Loucy (cell line): ENCODE measurements at regions not wholly inside any gene's neighbourhood (a gene's known extent, or its start where the extent isn't known, plus 50 kb on each side); places are given as distances from the start of the nearest gene placed in this dataset.

Source experiments
- H2AFZ ChIP-seq: fragments of 200-600 bp; sonication (generic); 2 replicates; pipeline ENCODE4 v1.6.0; 2016; ENCODE audit warnings: antibody characterized with exemption, mild to moderate bottlenecking, low read length, moderate library complexity
- H3F3A ChIP-seq: fragments of 200-600 bp; 2 replicates; pipeline ENCODE4 v1.6.0; 2016; ENCODE audit warnings: antibody characterized with exemption, low read depth, mild to moderate bottlenecking
- H3K27me3 ChIP-seq: fragments of 200-600 bp; sonication (generic); 2 replicates; pipeline ENCODE4 v1.6.1; 2014; ENCODE audit warnings: low read length, mild to moderate bottlenecking; ENCODE audit not compliant: insufficient read depth, poor library complexity, severe bottlenecking
- H3K36me3 ChIP-seq: fragments of 200-600 bp; sonication (generic); 2 replicates; pipeline ENCODE4 v1.6.1; 2016; ENCODE audit warnings: low read length; ENCODE audit not compliant: insufficient read depth
- H3K4me1 ChIP-seq: fragments of 200-600 bp; sonication (generic); 2 replicates; pipeline ENCODE4 v1.5.1; 2014; ENCODE audit warnings: low read length, mild to moderate bottlenecking; ENCODE audit not compliant: insufficient read depth, poor library complexity, severe bottlenecking
- H3K4me2 ChIP-seq: fragments of 200-600 bp; sonication (generic); 2 replicates; pipeline ENCODE4 v1.6.0; 2014; ENCODE audit warnings: antibody characterized with exemption, low read length, low read depth, mild to moderate bottlenecking; ENCODE audit not compliant: poor library complexity, severe bottlenecking
- H3K4me3 ChIP-seq: fragments of 200-600 bp; sonication (generic); 2 replicates; pipeline ENCODE4 v1.5.1; 2014; ENCODE audit warnings: low read length, mild to moderate bottlenecking, mixed read lengths; ENCODE audit not compliant: poor library complexity, severe bottlenecking
- H3K79me2 ChIP-seq: fragments of 200-600 bp; sonication (generic); 2 replicates; pipeline ENCODE4 v1.6.1; 2014; ENCODE audit warnings: low read length; ENCODE audit not compliant: insufficient read depth
- H3K9ac ChIP-seq: fragments of 200-600 bp; sonication (generic); 2 replicates; pipeline ENCODE4 v1.6.0; 2014; ENCODE audit warnings: mild to moderate bottlenecking, low read depth, low read length, moderate library complexity; ENCODE audit not compliant: poor library complexity, severe bottlenecking
- H3K9me2 ChIP-seq: fragments of 200-600 bp; sonication (generic); replicated peaks from 2 replicates; pipeline ENCODE4 v1.6.1; 2016; ENCODE audit warnings: low read depth, low read length, mixed read lengths
- H3K9me3 ChIP-seq: fragments of 200-600 bp; sonication (generic); 2 replicates; pipeline ENCODE4 v1.6.1; 2014; ENCODE audit warnings: mild to moderate bottlenecking, antibody characterized with exemption, low read length, low read depth; ENCODE audit not compliant: insufficient read depth
- H4K20me1 ChIP-seq: fragments of 200-600 bp; sonication (generic); 2 replicates; pipeline ENCODE4 v1.6.0; 2014; ENCODE audit warnings: antibody characterized with exemption, low read length, mild to moderate bottlenecking; ENCODE audit not compliant: insufficient read depth, poor library complexity, severe bottlenecking
- EZH2phosphoT487 ChIP-seq: fragments of 200-600 bp; IDR thresholded peaks from 2 replicates; pipeline ENCODE4 v1.6.1; 2018; ENCODE audit warnings: antibody characterized with exemption, mild to moderate bottlenecking, moderate library complexity, borderline replicate concordance
- TF ChIP-seq, protein P1 (sequence below): fragments of 200-600 bp; sonication (generic); conservative IDR thresholded peaks from 2 replicates; pipeline ENCODE4 v1.5.1; 2014; ENCODE audit warnings: mild to moderate bottlenecking, antibody characterized with exemption, low read length

DNA sequence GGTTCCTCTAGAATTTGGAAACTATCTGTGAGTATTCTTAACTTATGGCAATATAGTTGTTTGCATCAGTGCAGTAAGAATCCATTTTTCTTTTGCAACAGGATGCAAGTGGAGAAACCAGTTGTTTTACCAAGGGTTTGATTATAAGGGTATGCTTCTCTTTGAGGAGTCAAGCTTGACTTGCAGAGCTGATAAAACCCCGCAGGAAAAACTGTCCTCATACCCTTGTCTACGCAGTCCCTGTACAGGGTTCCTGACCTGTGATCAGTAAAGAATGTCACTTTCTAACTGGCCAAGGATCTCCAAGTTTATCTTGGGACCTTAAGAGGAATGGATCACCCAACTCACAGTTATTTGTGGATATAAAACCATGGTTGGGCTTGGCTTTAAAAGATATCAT, 161.1 kb upstream of the OLIG3 start:
- Histone ChIP-seq H3F3A (no peaks in the 10 kb centered on the region), H3K36me3 (no peaks in the 10 kb centered on the region), H3K27me3 (no peaks in the 10 kb centered on the region), H3K4me2 (no peak overlapping the region), H3K9ac (no peak overlapping the region), H3K79me2 (no peaks in the 10 kb centered on the region), H2AFZ (no peak overlapping the region), H4K20me1 (no peaks in the 10 kb centered on the region), H3K4me1 (peaks cover 11% of the 10 kb centered on the region), H3K9me2 (no peaks in the 10 kb centered on the region), H3K4me3 (no peak overlapping the region), H3K9me3 (no peaks in the 10 kb centered on the region)
- TF ChIP-seq, protein P1, sequence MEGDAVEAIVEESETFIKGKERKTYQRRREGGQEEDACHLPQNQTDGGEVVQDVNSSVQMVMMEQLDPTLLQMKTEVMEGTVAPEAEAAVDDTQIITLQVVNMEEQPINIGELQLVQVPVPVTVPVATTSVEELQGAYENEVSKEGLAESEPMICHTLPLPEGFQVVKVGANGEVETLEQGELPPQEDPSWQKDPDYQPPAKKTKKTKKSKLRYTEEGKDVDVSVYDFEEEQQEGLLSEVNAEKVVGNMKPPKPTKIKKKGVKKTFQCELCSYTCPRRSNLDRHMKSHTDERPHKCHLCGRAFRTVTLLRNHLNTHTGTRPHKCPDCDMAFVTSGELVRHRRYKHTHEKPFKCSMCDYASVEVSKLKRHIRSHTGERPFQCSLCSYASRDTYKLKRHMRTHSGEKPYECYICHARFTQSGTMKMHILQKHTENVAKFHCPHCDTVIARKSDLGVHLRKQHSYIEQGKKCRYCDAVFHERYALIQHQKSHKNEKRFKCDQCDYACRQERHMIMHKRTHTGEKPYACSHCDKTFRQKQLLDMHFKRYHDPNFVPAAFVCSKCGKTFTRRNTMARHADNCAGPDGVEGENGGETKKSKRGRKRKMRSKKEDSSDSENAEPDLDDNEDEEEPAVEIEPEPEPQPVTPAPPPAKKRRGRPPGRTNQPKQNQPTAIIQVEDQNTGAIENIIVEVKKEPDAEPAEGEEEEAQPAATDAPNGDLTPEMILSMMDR = no peak
- TF ChIP-seq EZH2phosphoT487 = no peak

GRCh38 chr6:137656735-137657134, 162.5 kb upstream of the OLIG3 start:
- Histone ChIP-seq H3K36me3 (no peaks in the 10 kb centered on the region), H3F3A (no peaks in the 10 kb centered on the region), H3K4me3 (no peak overlapping the region), H3K9ac (no peak overlapping the region), H3K27me3 (no peaks in the 10 kb centered on the region), H3K79me2 (no peaks in the 10 kb centered on the region), H3K4me2 (no peak overlapping the region), H2AFZ (no peak overlapping the region), H3K9me3 (no peaks in the 10 kb centered on the region), H4K20me1 (no peaks in the 10 kb centered on the region), H3K9me2 (no peaks in the 10 kb centered on the region), H3K4me1 (peaks cover 11% of the 10 kb centered on the region)
- TF ChIP-seq, protein P1 = no peak
- TF ChIP-seq EZH2phosphoT487 = no peak

DNA sequence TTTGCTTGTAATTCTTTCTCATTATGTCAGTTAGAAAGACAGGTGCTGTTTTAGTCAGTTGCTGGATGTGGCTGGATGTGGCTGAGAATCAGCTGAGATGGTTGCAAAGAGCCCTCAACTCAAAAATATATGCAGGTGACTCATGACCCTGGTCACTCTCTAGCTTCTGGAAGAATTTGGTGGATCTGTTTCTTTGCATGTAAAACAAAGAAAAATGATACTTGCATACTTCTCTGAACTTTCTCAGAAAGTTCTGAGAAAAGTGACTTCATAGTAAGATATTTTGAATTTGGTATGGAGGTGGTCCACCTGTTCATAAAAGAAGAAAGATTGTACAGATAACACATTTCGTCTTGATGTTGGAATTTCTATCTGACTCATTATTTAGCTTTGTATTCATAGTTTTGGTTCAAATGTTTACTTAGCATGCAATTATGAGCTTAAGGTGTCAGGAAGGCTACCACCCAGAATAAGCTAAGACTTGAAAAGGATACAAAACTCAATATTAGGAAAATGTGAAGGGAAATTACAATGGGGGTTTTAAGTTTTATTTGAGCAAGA, 163.2 kb upstream of the OLIG3 start:
- no peaks in the 10 kb centered on the region for H3K79me2 ChIP-seq

More for the DNA sequence above, 163.2 kb upstream of the OLIG3 start:
- no peaks in the 10 kb centered on the region for H3K9me2 ChIP-seq
- no peak overlapping the region for H3K9ac ChIP-seq
- H3K27me3 ChIP-seq = no peaks in the 10 kb centered on the region
- no peaks in the 10 kb centered on the region for H3F3A ChIP-seq
- no peaks in the 10 kb centered on the region for H3K9me3 ChIP-seq
- H4K20me1 ChIP-seq = no peaks in the 10 kb centered on the region
- H2AFZ ChIP-seq = no peak overlapping the region
- H3K4me3 ChIP-seq = no peak overlapping the region
- peaks cover 11% of the 10 kb centered on the region for H3K4me1 ChIP-seq
- no peak overlapping the region for H3K4me2 ChIP-seq
- TF ChIP-seq, protein P1 = no peak
- TF ChIP-seq EZH2phosphoT487 = no peak
- H3K36me3 ChIP-seq = no peaks in the 10 kb centered on the region
